ENCODE measurements at regions not wholly inside any gene's neighbourhood (a gene's known extent, or its start where the extent isn't known, plus 50 kb on each side); places are given as distances from the start of the nearest gene placed in this dataset.

GRCh38 chr12:126772171-126772864, 1494.7 kb upstream of the TMEM132C start:
- no peak for DNase-seq (ENCODE audit: extremely low read depth, low read depth, low spot score)

GRCh38 chr12:126773012-126773411, 1494.0 kb upstream of the TMEM132C start:
- DNase-seq (ENCODE audit: extremely low read depth, low read depth, low spot score), result no peak

- no peak for DNase-seq (ENCODE audit: extremely low read depth, low read depth, low spot score)
These were observed 1493.5 kb upstream of the TMEM132C start for GRCh38 chr12:126773491-126773890.

GRCh38 chr12:126776026-126776655, 1490.8 kb upstream of the TMEM132C start:
- DNase-seq (ENCODE audit: extremely low read depth, low read depth, low spot score), result no peak

- no peak for DNase-seq (ENCODE audit: extremely low read depth, low read depth, low spot score)
These were observed 1486.6 kb upstream of the TMEM132C start for GRCh38 chr12:126780343-126780742.

- DNase-seq (ENCODE audit: extremely low read depth, low read depth, low spot score), result no peak
These were observed 1485.4 kb upstream of the TMEM132C start for GRCh38 chr12:126781593-126781992.

GRCh38 chr12:126782083-126782482, 1484.9 kb upstream of the TMEM132C start:
- DNase-seq (ENCODE audit: extremely low read depth, low read depth, low spot score), result no peak

GRCh38 chr12:126784328-126784921, 1482.5 kb upstream of the TMEM132C start:
- DNase-seq (ENCODE audit: extremely low read depth, low read depth, low spot score), result no peak

GRCh38 chr12:126789963-126790362, 1477.0 kb upstream of the TMEM132C start:
- DNase-seq (ENCODE audit: extremely low read depth, low read depth, low spot score), result no peak

GRCh38 chr12:126791122-126791521, 1475.8 kb upstream of the TMEM132C start:
- no peak for DNase-seq (ENCODE audit: extremely low read depth, low read depth, low spot score)

- no peak for DNase-seq (ENCODE audit: extremely low read depth, low read depth, low spot score)
These were observed 1474.6 kb upstream of the TMEM132C start for GRCh38 chr12:126792411-126792810.

- DNase-seq (ENCODE audit: extremely low read depth, low read depth, low spot score), result no peak
These were observed 1469.4 kb upstream of the TMEM132C start for GRCh38 chr12:126797525-126797924.

- DNase-seq (ENCODE audit: extremely low read depth, low read depth, low spot score), result no peak
These were observed 1468.5 kb upstream of the TMEM132C start for GRCh38 chr12:126798449-126798848.

GRCh38 chr12:126807312-126807865, 1459.6 kb upstream of the TMEM132C start:
- DNase-seq (ENCODE audit: extremely low read depth, low read depth, low spot score), result no peak

GRCh38 chr12:126811391-126811790, 1455.6 kb upstream of the TMEM132C start:
- DNase-seq (ENCODE audit: extremely low read depth, low read depth, low spot score), result no peak

- DNase-seq (ENCODE audit: extremely low read depth, low read depth, low spot score), result no peak
These were observed 1447.4 kb upstream of the TMEM132C start for GRCh38 chr12:126819554-126819953.

- no peak for DNase-seq (ENCODE audit: extremely low read depth, low read depth, low spot score)
These were observed 1435.9 kb upstream of the TMEM132C start for GRCh38 chr12:126830778-126831680.

GRCh38 chr12:126837697-126838096, 1429.3 kb upstream of the TMEM132C start:
- DNase-seq (ENCODE audit: extremely low read depth, low read depth, low spot score), result no peak

GRCh38 chr12:126843915-126844669, 1422.9 kb upstream of the TMEM132C start:
- no peak for DNase-seq (ENCODE audit: extremely low read depth, low read depth, low spot score)

GRCh38 chr12:126847005-126847629, 1419.9 kb upstream of the TMEM132C start:
- no peak for DNase-seq (ENCODE audit: extremely low read depth, low read depth, low spot score)

All from glomerular endothelial cell (primary cell).